Ectodermal cell (in vitro differentiated cells): ENCODE measurements at regions not wholly inside any gene's neighbourhood (a gene's known extent, or its start where the extent isn't known, plus 50 kb on each side); places are given as distances from the start of the nearest gene placed in this dataset.

Source experiments
- H3K27ac ChIP-seq: 2 replicates; pipeline ENCODE4 v1.7.0; 2013; ENCODE audit warnings: mild to moderate bottlenecking, low read depth, low read length; ENCODE audit not compliant: insufficient read depth, poor library complexity, severe bottlenecking
- H3K27me3 ChIP-seq: 2 replicates; pipeline ENCODE4 v1.7.0; 2013; ENCODE audit warnings: mild to moderate bottlenecking, low read length; ENCODE audit not compliant: insufficient read depth, control insufficient read depth, poor library complexity, severe bottlenecking
- H3K36me3 ChIP-seq: one replicate; pipeline ENCODE4 v1.7.0; 2013; ENCODE audit warnings: low read length; ENCODE audit not compliant: control insufficient read depth, insufficient read depth
- H3K4me1 ChIP-seq: one replicate; pipeline ENCODE4 v1.7.0; 2013; ENCODE audit warnings: low read length; ENCODE audit not compliant: control insufficient read depth, insufficient read depth
- H3K4me3 ChIP-seq: 2 replicates; pipeline ENCODE4 v1.7.0; 2013; ENCODE audit warnings: low read depth, low read length, control low read depth; ENCODE audit not compliant: insufficient read depth
- H3K9me3 ChIP-seq: 2 replicates; pipeline ENCODE4 v1.7.0; 2013; ENCODE audit warnings: mild to moderate bottlenecking, low read length, moderate library complexity; ENCODE audit not compliant: control insufficient read depth
- WGBS, 2 experiments: methylation state at CpG; one replicate each; pipeline ENCODE4 v1.1.7; 2013; ENCODE audit warnings: missing lambda C conversion rate in 2 of 2; 5-methylcytosine and 5-hydroxymethylcytosine counted together

GRCh38 chr4:100682477-100683218, 164.8 kb upstream of the EMCN start:
- no peaks in the 10 kb centered on the region for H3K36me3 ChIP-seq
- H3K4me1 ChIP-seq = no peaks in the 10 kb centered on the region
- H3K4me3 ChIP-seq = no peak overlapping the region
- H3K27ac ChIP-seq = no peak overlapping the region
- no peaks in the 10 kb centered on the region for H3K9me3 ChIP-seq
- 92 to 93% methylated on average over 12 of the region's 12 CpGs for WGBS, 2 experiments
- H3K27me3 ChIP-seq = no peaks in the 10 kb centered on the region

GRCh38 chr4:100681289-100681688, 163.5 kb upstream of the EMCN start:
- Histone ChIP-seq H3K27me3 (no peaks in the 10 kb centered on the region), H3K9me3 (no peaks in the 10 kb centered on the region), H3K4me3 (no peak overlapping the region), H3K4me1 (no peaks in the 10 kb centered on the region), H3K27ac (no peak overlapping the region), H3K36me3 (no peaks in the 10 kb centered on the region)
- WGBS, 2 experiments = 99 to 100% methylated on average over 2 to 3 of the region's 3 CpGs

GRCh38 chr4:100679926-100680325, 162.1 kb upstream of the EMCN start:
- 86 to 88% methylated on average over 1 of the region's 1 CpG for WGBS, 2 experiments
- H3K27ac ChIP-seq = no peak overlapping the region
- H3K4me1 ChIP-seq = no peaks in the 10 kb centered on the region
- no peaks in the 10 kb centered on the region for H3K27me3 ChIP-seq
- H3K4me3 ChIP-seq = no peak overlapping the region
- no peaks in the 10 kb centered on the region for H3K36me3 ChIP-seq
- no peaks in the 10 kb centered on the region for H3K9me3 ChIP-seq

GRCh38 chr4:100674976-100675375, 157.2 kb upstream of the EMCN start:
- Histone ChIP-seq H3K4me3 (no peak overlapping the region), H3K27me3 (no peaks in the 10 kb centered on the region), H3K27ac (no peak overlapping the region), H3K4me1 (no peaks in the 10 kb centered on the region), H3K9me3 (no peaks in the 10 kb centered on the region), H3K36me3 (no peaks in the 10 kb centered on the region)
- 89 to 97% methylated on average over 2 to 3 of the region's 3 CpGs for WGBS, 2 experiments

GRCh38 chr4:100657187-100657586, 139.4 kb upstream of the EMCN start:
- no peaks in the 10 kb centered on the region for H3K9me3 ChIP-seq
- no peaks in the 10 kb centered on the region for H3K36me3 ChIP-seq
- no peak overlapping the region for H3K4me3 ChIP-seq
- no peak overlapping the region for H3K27ac ChIP-seq
- H3K4me1 ChIP-seq = no peaks in the 10 kb centered on the region
- H3K27me3 ChIP-seq = no peaks in the 10 kb centered on the region

- Histone ChIP-seq H3K4me3 (no peak overlapping the region), H3K4me1 (no peaks in the 10 kb centered on the region), H3K27me3 (no peaks in the 10 kb centered on the region), H3K27ac (no peak overlapping the region), H3K9me3 (no peaks in the 10 kb centered on the region), H3K36me3 (no peaks in the 10 kb centered on the region)
- WGBS, 2 experiments = 91 to 94% methylated on average over 2 to 3 of the region's 3 CpGs
Measured at GRCh38 chr4:100651499-100652175, 133.8 kb upstream of the EMCN start.

GRCh38 chr4:100649417-100649816, 131.6 kb upstream of the EMCN start:
- Histone ChIP-seq H3K9me3 (no peaks in the 10 kb centered on the region), H3K36me3 (no peaks in the 10 kb centered on the region), H3K27me3 (no peaks in the 10 kb centered on the region), H3K4me3 (no peak overlapping the region), H3K4me1 (no peaks in the 10 kb centered on the region), H3K27ac (no peak overlapping the region)
- WGBS, 2 experiments = 67 to 100% methylated on average over 1 of the region's 1 CpG

- H3K27ac ChIP-seq = no peak overlapping the region
- 67 to 88% methylated on average over 1 of the region's 3 CpGs for WGBS, 2 experiments
- no peaks in the 10 kb centered on the region for H3K9me3 ChIP-seq
- H3K4me3 ChIP-seq = no peak overlapping the region
- no peaks in the 10 kb centered on the region for H3K27me3 ChIP-seq
- no peaks in the 10 kb centered on the region for H3K36me3 ChIP-seq
- H3K4me1 ChIP-seq = no peaks in the 10 kb centered on the region
Measured at GRCh38 chr4:100644150-100644549, 126.3 kb upstream of the EMCN start.

GRCh38 chr4:100641336-100641735, 123.5 kb upstream of the EMCN start:
- H3K27me3 ChIP-seq = no peaks in the 10 kb centered on the region
- no peaks in the 10 kb centered on the region for H3K9me3 ChIP-seq
- no peaks in the 10 kb centered on the region for H3K36me3 ChIP-seq
- no peaks in the 10 kb centered on the region for H3K4me1 ChIP-seq
- no peak overlapping the region for H3K27ac ChIP-seq
- no peak overlapping the region for H3K4me3 ChIP-seq

GRCh38 chr4:100635899-100636298, 118.1 kb upstream of the EMCN start:
- Histone ChIP-seq H3K27me3 (no peaks in the 10 kb centered on the region), H3K9me3 (no peaks in the 10 kb centered on the region), H3K4me1 (no peaks in the 10 kb centered on the region), H3K36me3 (no peaks in the 10 kb centered on the region), H3K27ac (no peak overlapping the region), H3K4me3 (no peak overlapping the region)
